Activated B cell treated with CpG ODN at 0.5 μM for 24 hours (primary cell): ENCODE measurements at regions not wholly inside any gene's neighbourhood (a gene's known extent, or its start where the extent isn't known, plus 50 kb on each side); places are given as distances from the start of the nearest gene placed in this dataset.

Experiments
- ATAC-seq: fragments of 200-7000 bp; cut with Tn5 transposase; one replicate; pipeline ENCODE4 v1.10.0; 2021; ENCODE audit warnings: low read depth, mild to moderate bottlenecking, moderate library complexity
- CTCF ChIA-PET: fragments of 350-600 bp; sonication (Branson Sonifier 250); formaldehyde crosslinking; loops from one replicate; lab custom pipeline; 2021; ENCODE audit warnings: antibody characterized with exemption; lab: Charles Lee
- POLR2A ChIA-PET: fragments of 350-600 bp; sonication (Branson Sonifier 250); formaldehyde crosslinking; loops from one replicate; lab custom pipeline; 2021; ENCODE audit warnings: antibody characterized with exemption; lab: Charles Lee
- DNase-seq: peaks from one replicate; pipeline ENCODE4 v3.0.0; 2022
- H3K27ac Mint-ChIP-seq: one replicate; pipeline ENCODE4 v1.8.0; 2020; ENCODE audit warnings: mixed read lengths
- H3K27me3 Mint-ChIP-seq: one replicate; pipeline ENCODE4 v1.8.0; 2021; ENCODE audit warnings: mixed read lengths
- H3K36me3 Mint-ChIP-seq: one replicate; pipeline ENCODE4 v1.8.0; 2021; ENCODE audit warnings: low read depth, mixed read lengths
- H3K4me1 Mint-ChIP-seq: one replicate; pipeline ENCODE4 v1.8.0; 2021; ENCODE audit warnings: mixed read lengths
- H3K4me3 Mint-ChIP-seq: one replicate; pipeline ENCODE4 v1.8.0; 2020; ENCODE audit warnings: mild to moderate bottlenecking, mixed read lengths
- H3K9me3 Mint-ChIP-seq: one replicate; pipeline ENCODE4 v1.8.0; 2020; ENCODE audit warnings: mixed read lengths
- intact Hi-C: fragments of 100-400 bp; cut with micrococcal nuclease; formaldehyde crosslinking; loops from one replicate; pipeline ENCODE4 v1.15.1; 2024
- TF ChIP-seq, protein P1 (sequence below): fragments of 200-600 bp; IDR thresholded peaks from one replicate; pipeline ENCODE4 v1.8.0; 2022; ENCODE audit warnings: antibody characterized with exemption, mild to moderate bottlenecking

DNA sequence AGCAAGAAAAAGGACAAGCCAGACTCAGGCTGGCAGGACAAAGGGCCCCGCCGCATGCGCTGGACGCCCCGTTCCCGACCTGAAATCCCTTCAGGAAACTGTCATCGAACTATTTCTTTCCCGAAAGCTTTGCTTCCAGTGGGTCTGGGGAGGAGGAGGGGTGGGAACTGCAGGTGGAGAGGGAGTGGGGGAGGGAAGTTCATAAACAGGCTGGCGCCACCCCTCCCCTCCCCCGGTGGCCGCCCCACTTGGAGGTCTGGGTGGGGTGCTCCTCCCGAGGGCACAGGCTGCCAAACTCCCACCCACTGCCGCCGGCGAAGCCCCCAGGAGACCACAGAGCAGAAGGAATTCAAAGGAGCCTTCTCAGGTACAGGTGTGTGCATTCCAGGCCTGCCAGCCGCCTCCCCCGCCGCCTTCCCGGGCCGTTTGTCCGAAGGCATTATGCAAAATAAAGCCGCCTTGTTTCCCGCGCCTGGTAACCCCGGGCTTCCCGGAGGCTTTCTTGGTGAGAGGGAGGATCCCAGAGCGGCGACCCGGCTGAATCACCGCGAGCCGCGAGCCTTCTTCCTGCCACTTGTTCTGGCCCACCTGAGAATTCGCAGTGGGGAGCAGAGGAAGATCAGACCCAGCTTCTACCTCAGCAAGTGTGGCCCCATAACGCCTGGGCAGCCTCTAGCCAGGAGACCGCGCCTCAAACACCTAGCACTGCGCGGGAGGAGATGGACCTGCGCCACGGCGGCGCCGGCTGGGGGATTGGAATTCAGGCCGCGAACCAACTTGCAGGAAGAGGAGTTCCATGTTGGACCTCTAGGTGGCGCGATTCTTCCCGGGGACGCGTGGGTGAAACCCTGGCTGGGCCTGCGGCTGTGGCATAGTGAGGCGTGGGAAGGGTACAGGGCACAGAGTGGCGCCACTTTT, 101.9 kb downstream of the FOXI3 start:
- TF ChIP-seq, protein P1, sequence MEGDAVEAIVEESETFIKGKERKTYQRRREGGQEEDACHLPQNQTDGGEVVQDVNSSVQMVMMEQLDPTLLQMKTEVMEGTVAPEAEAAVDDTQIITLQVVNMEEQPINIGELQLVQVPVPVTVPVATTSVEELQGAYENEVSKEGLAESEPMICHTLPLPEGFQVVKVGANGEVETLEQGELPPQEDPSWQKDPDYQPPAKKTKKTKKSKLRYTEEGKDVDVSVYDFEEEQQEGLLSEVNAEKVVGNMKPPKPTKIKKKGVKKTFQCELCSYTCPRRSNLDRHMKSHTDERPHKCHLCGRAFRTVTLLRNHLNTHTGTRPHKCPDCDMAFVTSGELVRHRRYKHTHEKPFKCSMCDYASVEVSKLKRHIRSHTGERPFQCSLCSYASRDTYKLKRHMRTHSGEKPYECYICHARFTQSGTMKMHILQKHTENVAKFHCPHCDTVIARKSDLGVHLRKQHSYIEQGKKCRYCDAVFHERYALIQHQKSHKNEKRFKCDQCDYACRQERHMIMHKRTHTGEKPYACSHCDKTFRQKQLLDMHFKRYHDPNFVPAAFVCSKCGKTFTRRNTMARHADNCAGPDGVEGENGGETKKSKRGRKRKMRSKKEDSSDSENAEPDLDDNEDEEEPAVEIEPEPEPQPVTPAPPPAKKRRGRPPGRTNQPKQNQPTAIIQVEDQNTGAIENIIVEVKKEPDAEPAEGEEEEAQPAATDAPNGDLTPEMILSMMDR: peak; percentile 80
- peaks cover 8% of the 10 kb centered on the region for H3K4me1 Mint-ChIP-seq
- ATAC-seq (peak; percentile 52), DNase-seq (peak; percentile 44)
- H3K27ac Mint-ChIP-seq: no peak overlapping the region
- ChIA-PET POLR2A (no interaction called here), CTCF (no interaction called here)
- intact Hi-C loops: no loop called here
- no peaks in the 10 kb centered on the region for H3K36me3 Mint-ChIP-seq
- H3K4me3 Mint-ChIP-seq: peak overlapping the region; percentile 67
- no peaks in the 10 kb centered on the region for H3K9me3 Mint-ChIP-seq
- peaks cover 45% of the 10 kb centered on the region for H3K27me3 Mint-ChIP-seq

- H3K27ac Mint-ChIP-seq: no peak overlapping the region
- DNase-seq (no peak), ATAC-seq (no peak)
- POLR2A ChIA-PET: no interaction called here
- intact Hi-C loops: no loop called here
- H3K4me1 Mint-ChIP-seq: peaks cover 5% of the 10 kb centered on the region
- H3K9me3 Mint-ChIP-seq: no peaks in the 10 kb centered on the region
- TF ChIP-seq, protein P1: no peak
- peaks cover 26% of the 10 kb centered on the region for H3K27me3 Mint-ChIP-seq
- no peak overlapping the region for H3K4me3 Mint-ChIP-seq
- H3K36me3 Mint-ChIP-seq: no peaks in the 10 kb centered on the region
- CTCF ChIA-PET: no interaction called here
Observed at GRCh38 chr2:88345842-88346241, 106.7 kb downstream of the FOXI3 start.

DNA sequence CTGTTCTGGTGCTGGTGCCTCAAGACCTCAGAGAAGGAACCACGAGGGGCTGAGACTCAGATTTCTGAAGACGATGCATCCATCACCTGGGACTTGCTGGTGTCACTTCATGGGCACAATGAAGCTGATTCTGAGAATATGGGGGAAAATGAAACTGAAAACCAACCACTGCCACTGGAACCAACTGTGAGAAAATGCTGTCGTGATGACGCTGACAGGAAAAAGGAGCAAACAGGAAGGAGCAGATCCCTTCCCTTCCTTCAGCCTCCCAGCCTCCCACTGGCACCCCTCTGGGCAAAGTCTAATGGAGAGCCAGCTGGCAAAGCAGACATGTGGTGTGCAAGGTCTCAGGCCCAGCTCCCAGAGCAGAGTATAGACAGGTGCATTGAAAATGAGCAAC, 109.7 kb downstream of the FOXI3 start:
- Mint-ChIP-seq H3K27ac (no peak overlapping the region), H3K36me3 (no peaks in the 10 kb centered on the region), H3K27me3 (peaks cover 11% of the 10 kb centered on the region), H3K4me3 (no peak overlapping the region), H3K4me1 (no peaks in the 10 kb centered on the region), H3K9me3 (peaks cover 3% of the 10 kb centered on the region)
- intact Hi-C loops: no loop called here
- DNase-seq (no peak), ATAC-seq (no peak)
- TF ChIP-seq, protein P1: no peak
- POLR2A ChIA-PET: no interaction called here
- CTCF ChIA-PET: no interaction called here

DNA sequence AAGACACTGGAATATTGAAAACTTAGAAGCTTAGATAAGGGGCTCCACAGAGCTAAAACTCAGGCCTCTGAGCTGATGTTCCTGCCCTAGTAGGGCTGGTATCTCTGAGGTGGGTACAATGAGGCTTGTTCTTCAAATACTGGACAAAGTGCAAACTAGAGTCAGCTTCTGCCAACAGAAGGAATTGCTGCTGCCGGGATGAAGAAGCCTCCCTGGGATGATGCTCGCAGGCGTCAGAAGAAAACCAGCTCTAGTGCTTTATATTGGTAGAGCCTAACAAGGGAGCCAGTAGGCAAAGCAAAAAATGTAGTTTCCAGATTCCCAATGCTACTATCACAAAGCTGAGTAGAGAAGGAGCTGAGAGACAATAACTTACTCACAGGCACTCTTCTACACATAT, 118.1 kb downstream of the FOXI3 start:
- POLR2A ChIA-PET: no interaction called here
- intact Hi-C loops: no loop called here
- Mint-ChIP-seq H3K4me3 (no peak overlapping the region), H3K36me3 (no peaks in the 10 kb centered on the region), H3K27me3 (peaks cover 25% of the 10 kb centered on the region), H3K27ac (no peak overlapping the region), H3K9me3 (no peaks in the 10 kb centered on the region), H3K4me1 (no peaks in the 10 kb centered on the region)
- CTCF ChIA-PET: no interaction called here
- ATAC-seq (no peak), DNase-seq (no peak)
- TF ChIP-seq, protein P1: no peak

DNA sequence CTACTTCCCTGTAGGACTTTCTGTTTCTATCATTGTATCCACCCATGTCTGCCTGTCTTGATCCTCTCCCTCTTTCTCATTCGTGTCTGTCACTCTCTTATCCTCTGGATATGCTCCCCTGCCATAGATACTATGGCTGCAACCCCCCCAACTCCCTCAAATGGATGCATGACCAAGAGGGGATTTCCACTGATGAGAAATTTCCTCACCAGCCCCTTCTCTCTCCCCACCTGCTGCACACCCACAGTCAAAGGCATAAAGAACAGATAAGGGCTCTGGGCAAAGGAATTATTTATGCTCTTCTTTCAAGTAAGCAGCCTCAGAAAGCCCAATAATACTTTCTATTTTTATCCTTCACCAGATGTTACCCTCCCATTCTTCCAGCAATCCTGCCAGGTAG, 121.3 kb downstream of the FOXI3 start:
- Mint-ChIP-seq H3K27me3 (peaks cover 27% of the 10 kb centered on the region), H3K9me3 (no peaks in the 10 kb centered on the region), H3K36me3 (no peaks in the 10 kb centered on the region), H3K27ac (no peak overlapping the region), H3K4me3 (no peak overlapping the region), H3K4me1 (no peaks in the 10 kb centered on the region)
- POLR2A ChIA-PET: no interaction called here
- no peak for DNase-seq
- CTCF ChIA-PET: no interaction called here
- intact Hi-C loops: no loop called here
- TF ChIP-seq, protein P1: no peak
- no peak for ATAC-seq
